HCT116 (cell line): ENCODE measurements at regions not wholly inside any gene's neighbourhood (a gene's known extent, or its start where the extent isn't known, plus 50 kb on each side); places are given as distances from the start of the nearest gene placed in this dataset.

Experiments used
- ATAC-seq: fragments of 200-7000 bp; cut with Tn5 transposase; 2 replicates; pipeline ENCODE4 v1.9.1; 2020; ENCODE audit warnings: mild to moderate bottlenecking, moderate library complexity
- BruUV-seq: library from RNA; stranded (reverse); fragments of 400-500 nt; replicated peaks from 2 replicates; lab custom pipeline; 2021; lab: Mats Ljungman, UMichigan
- CTCF ChIA-PET: fragments of 300-600 bp; sonication (Branson Sonifier 250); formaldehyde crosslinking; loops from one replicate; lab custom pipeline; 2021; ENCODE audit warnings: antibody characterized with exemption; lab: Charles Lee
- POLR2A ChIA-PET: fragments of 300-600, 350-600 bp; sonication (Branson Sonifier 250); formaldehyde crosslinking; loops from one replicate; lab custom pipeline; 2021; ENCODE audit warnings: antibody characterized with exemption; lab: Charles Lee
- RAD21 ChIA-PET, 2 experiments: fragments of 300-600 bp; sonication (Branson Sonifier 250); formaldehyde crosslinking; loops; one replicate each; lab custom pipeline; 2023; ENCODE audit warnings: low total read pairs in 2 of 2; ENCODE audit not compliant: uncharacterized antibody in 2 of 2, unreplicated experiment in 2 of 2, low non-redundant PET in 1 of 2; lab: Charles Lee
- DNase-seq: peaks from one replicate; pipeline ENCODE4 v3.0.0-alpha.2; 2010; ENCODE audit warnings: low read depth, low spot score
- H2AFZ ChIP-seq: fragments of 200-600 bp; shearing (Covaris generic), sonication (generic); 2 replicates; pipeline ENCODE4 v1.6.1; 2017; ENCODE audit warnings: low read depth, mixed run types, mixed read lengths, antibody characterized with exemption, low read length; ENCODE audit not compliant: poor library complexity, severe bottlenecking
- H3K27ac ChIP-seq: 2 replicates; pipeline ENCODE4 v1.5.1; 2012; ENCODE audit warnings: low read depth, low read length
- H3K27me3 ChIP-seq: fragments of 200-600 bp; sonication (generic); 2 replicates; pipeline ENCODE4 v1.6.1; 2016; ENCODE audit warnings: mixed run types, low read length, mixed read lengths; ENCODE audit not compliant: insufficient read depth
- H3K36me3 ChIP-seq, 2 experiments: fragments of 200-500 bp in 1 of 2; fragments of 200-600 bp in 1 of 2; sonication (Bioruptor generic) in 1 of 2; sonication (generic) in 1 of 2; 2 replicates each; pipeline versions ENCODE4 v1.5.1 to v1.6.1; 2014 to 2016; ENCODE audit warnings: low read length in 2 of 2, inconsistent platforms in 1 of 2, mixed read lengths in 1 of 2, mixed run types in 1 of 2; ENCODE audit not compliant: insufficient read depth in 2 of 2, control insufficient read depth in 1 of 2
- H3K4me1 ChIP-seq, 2 experiments: fragments of 200-600 bp in 1 of 2; sonication (generic) in 1 of 2; 2 replicates each; pipeline versions ENCODE4 v1.5.1 to v1.6.1; 2012 to 2017; ENCODE audit warnings: low read length in 2 of 2, inconsistent platforms in 1 of 2, mild to moderate bottlenecking in 1 of 2, mixed read lengths in 1 of 2, mixed run types in 1 of 2, moderate library complexity in 1 of 2; ENCODE audit not compliant: insufficient read depth in 2 of 2, control insufficient read depth in 1 of 2
- H3K4me2 ChIP-seq: fragments of 200-600 bp; sonication (generic); 2 replicates; pipeline ENCODE4 v1.6.1; 2017; ENCODE audit warnings: mixed run types, low read length, mixed read lengths
- H3K4me3 ChIP-seq, 2 experiments: fragments of 200-600 bp in 1 of 2; sonication (generic) in 1 of 2; replicated peaks in 1 of 2; 2 replicates each; pipeline ENCODE4 v1.5.1; 2011 to 2016; ENCODE audit warnings: low read length in 2 of 2, control low read depth in 1 of 2, low read depth in 1 of 2, mild to moderate bottlenecking in 1 of 2, mixed read lengths in 1 of 2, mixed run types in 1 of 2
- H3K79me2 ChIP-seq: fragments of 200-600 bp; sonication (generic); 2 replicates; pipeline ENCODE4 v1.6.1; 2017; ENCODE audit warnings: mild to moderate bottlenecking, mixed run types, low read length, moderate library complexity, mixed read lengths; ENCODE audit not compliant: insufficient read depth
- H3K9ac ChIP-seq: fragments of 200-600 bp; sonication (generic); 2 replicates; pipeline ENCODE4 v1.6.1; 2016; ENCODE audit warnings: low read length, mixed read lengths
- H3K9me2 ChIP-seq: fragments of 200-600 bp; sonication (generic), shearing (Covaris generic); 2 replicates; pipeline ENCODE4 v1.6.1; 2017; ENCODE audit warnings: mixed run types, mild to moderate bottlenecking, moderate library complexity; ENCODE audit not compliant: insufficient read depth
- H3K9me3 ChIP-seq, 2 experiments: fragments of 200-500 bp in 1 of 2; fragments of 200-600 bp in 1 of 2; sonication (Bioruptor generic) in 1 of 2; sonication (generic) in 1 of 2; 2 replicates each; pipeline ENCODE4 v1.6.1; 2014 to 2017; ENCODE audit warnings: low read length in 2 of 2, mixed read lengths in 2 of 2, inconsistent platforms in 1 of 2, low read depth in 1 of 2, mild to moderate bottlenecking in 1 of 2, mixed run types in 1 of 2, moderate library complexity in 1 of 2; ENCODE audit not compliant: control insufficient read depth in 1 of 2, insufficient read depth in 1 of 2
- H4K20me1 ChIP-seq: fragments of 200-600 bp; sonication (generic), shearing (Covaris generic); 2 replicates; pipeline ENCODE4 v1.6.1; 2017; ENCODE audit warnings: mixed run types, mild to moderate bottlenecking, moderate library complexity; ENCODE audit not compliant: insufficient read depth
- ATF3 ChIP-seq: IDR thresholded peaks from 2 replicates; pipeline ENCODE4 v1.6.1; 2012
- CBX3 ChIP-seq: IDR thresholded peaks from 2 replicates; pipeline ENCODE4 v1.6.1; 2012; ENCODE audit warnings: low read depth
- CEBPB ChIP-seq: IDR thresholded peaks from 2 replicates; pipeline ENCODE4 v1.6.1; 2012; ENCODE audit warnings: low read depth
- EGR1 ChIP-seq: IDR thresholded peaks from 2 replicates; pipeline ENCODE4 v1.6.1; 2012; ENCODE audit warnings: low read depth
- ELF1 ChIP-seq: IDR thresholded peaks from 2 replicates; pipeline ENCODE4 v1.6.1; 2012; ENCODE audit warnings: low read depth, borderline replicate concordance
- EZH2 ChIP-seq: fragments of 200-600 bp; sonication (generic); IDR thresholded peaks from 2 replicates; pipeline ENCODE4 v1.6.1; 2017; ENCODE audit warnings: antibody characterized with exemption, mixed run types
- FOSL1 ChIP-seq: IDR thresholded peaks from 2 replicates; pipeline ENCODE4 v1.6.1; 2012; ENCODE audit warnings: low read depth
- JUND ChIP-seq: IDR thresholded peaks from 2 replicates; pipeline ENCODE4 v1.6.1; 2012
- POLR2A ChIP-seq: IDR thresholded peaks from 2 replicates; pipeline ENCODE4 v1.7.0; 2011; ENCODE audit warnings: borderline replicate concordance; ENCODE audit not compliant: insufficient read depth, insufficient read length; ENCODE audit errors: extremely low read depth
- POLR2AphosphoS5 ChIP-seq: IDR thresholded peaks from 2 replicates; pipeline ENCODE4 v1.6.1; 2011; ENCODE audit warnings: mild to moderate bottlenecking, low read depth, low read length, moderate library complexity
- RAD21 ChIP-seq: IDR thresholded peaks from 2 replicates; pipeline ENCODE4 v1.6.1; 2012; ENCODE audit warnings: low read depth, mild to moderate bottlenecking
- SIN3A ChIP-seq: IDR thresholded peaks from 2 replicates; pipeline ENCODE4 v1.6.1; 2012; ENCODE audit warnings: low read depth
- SP1 ChIP-seq: IDR thresholded peaks from 2 replicates; pipeline ENCODE4 v1.6.1; 2012; ENCODE audit warnings: low read depth
- YY1 ChIP-seq: IDR thresholded peaks from 2 replicates; pipeline ENCODE4 v1.6.1; 2011; ENCODE audit warnings: low read length, low read depth, moderate library complexity, mild to moderate bottlenecking; ENCODE audit not compliant: insufficient replicate concordance; ENCODE audit errors: extremely low read depth
- ZNF274 ChIP-seq: fragments of 200-500 bp; sonication (Bioruptor generic); IDR thresholded peaks from 2 replicates; pipeline ENCODE4 v1.6.1; 2014; ENCODE audit warnings: mild to moderate bottlenecking, low read depth, low read length, inconsistent platforms
- intact Hi-C: fragments of 100-400 bp; cut with micrococcal nuclease; formaldehyde crosslinking; loops from 2 replicates; pipeline ENCODE4 v1.10.0; 2022
- TF ChIP-seq, protein P1 (sequence below): IDR thresholded peaks from 2 replicates; pipeline ENCODE4 v1.6.1; 2012
- TF ChIP-seq, protein P2 (sequence below): IDR thresholded peaks from 2 replicates; pipeline ENCODE4 v1.6.1; 2011; ENCODE audit warnings: mild to moderate bottlenecking, low read length, moderate library complexity; ENCODE audit not compliant: insufficient replicate concordance; ENCODE audit errors: extremely low read depth
- TF ChIP-seq, protein P3 (sequence below), 3 experiments: fragments of 200-600 bp in 1 of 3; sonication (generic) in 1 of 3; IDR thresholded peaks in 2 of 3; conservative IDR thresholded peaks in 1 of 3; 2 replicates each; pipeline ENCODE4 v1.5.1; 2012 to 2017; ENCODE audit warnings: low read depth in 2 of 3, low read length in 2 of 3, antibody characterized with exemption in 1 of 3, borderline replicate concordance in 1 of 3, control low read depth in 1 of 3, mild to moderate bottlenecking in 1 of 3, mixed read lengths in 1 of 3, mixed run types in 1 of 3, moderate library complexity in 1 of 3; ENCODE audit not compliant: insufficient read depth in 1 of 3

DNA sequence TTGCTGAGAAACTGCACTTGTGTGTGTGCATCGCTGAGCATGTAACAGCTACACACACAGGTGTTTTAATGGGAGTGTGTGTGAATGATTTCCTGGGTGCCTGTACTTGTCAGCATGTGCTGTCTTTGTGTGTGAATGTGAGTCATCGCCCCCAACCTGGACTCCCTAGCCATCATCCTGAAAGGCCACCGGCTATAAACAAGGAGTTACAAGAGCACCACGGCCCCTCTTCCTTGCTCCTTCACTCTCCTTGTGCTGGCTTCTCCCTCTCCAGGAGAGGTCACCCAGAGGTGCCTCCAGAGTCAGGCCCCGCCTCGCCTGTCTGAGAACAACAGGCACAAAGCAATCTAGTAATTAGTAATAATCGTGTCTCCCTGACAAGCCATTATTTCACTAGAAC, 419.2 kb downstream of the BUD13 start:
- Histone ChIP-seq H3K9ac (no peak overlapping the region), H3K27ac (no peak overlapping the region), H3K4me1 (no peaks in the 10 kb centered on the region), H4K20me1 (no peaks in the 10 kb centered on the region), H3K4me2 (no peak overlapping the region), H3K4me3 (no peak overlapping the region), H3K79me2 (no peaks in the 10 kb centered on the region), H3K27me3 (0 out of 2 replicates have a peak, but pooled peaks cover 7% of the 10 kb centered on the region), H3K9me2 (no peaks in the 10 kb centered on the region), H3K36me3 (no peaks in the 10 kb centered on the region), H2AFZ (no peak overlapping the region), H3K9me3 (no peaks in the 10 kb centered on the region)
- TF ChIP-seq POLR2A (no peak), SIN3A (no peak), CEBPB (no peak), EGR1 (no peak), POLR2AphosphoS5 (no peak), FOSL1 (no peak), RAD21 (no peak), ELF1 (no peak), SP1 (no peak), ZNF274 (no peak), CBX3 (no peak)
- TF ChIP-seq, protein P1, sequence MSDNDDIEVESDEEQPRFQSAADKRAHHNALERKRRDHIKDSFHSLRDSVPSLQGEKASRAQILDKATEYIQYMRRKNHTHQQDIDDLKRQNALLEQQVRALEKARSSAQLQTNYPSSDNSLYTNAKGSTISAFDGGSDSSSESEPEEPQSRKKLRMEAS = no peak
- ATAC-seq = no peak
- ChIA-PET RAD21 (no interaction called here), POLR2A (no interaction called here), CTCF (no interaction called here)
- BruUV-seq = no TSS peak
- intact Hi-C loops = no loop called here
- no peak for DNase-seq

DNA sequence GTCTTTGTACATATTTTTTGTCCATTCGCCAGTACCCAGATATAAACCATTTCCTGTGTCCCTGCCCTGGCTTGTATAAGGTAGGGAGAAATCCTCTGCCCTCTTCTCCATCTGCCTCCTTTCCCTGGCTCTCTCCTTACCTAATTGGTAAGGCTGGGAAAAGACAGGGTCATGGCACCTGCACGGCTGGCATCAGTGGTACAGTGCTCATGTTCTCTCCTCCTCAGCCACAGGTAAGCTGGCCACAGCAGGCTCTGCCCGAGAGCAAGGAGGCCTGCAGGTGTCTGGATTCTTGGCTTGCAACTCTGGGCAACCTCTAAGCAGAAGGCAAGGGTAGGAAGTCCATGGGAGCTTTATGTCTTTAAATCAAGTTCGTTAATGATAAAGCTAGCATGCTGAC, 419.9 kb downstream of the BUD13 start:
- CTCF ChIA-PET = no interaction called here
- intact Hi-C loops = no loop called here
- no peak for TF ChIP-seq JUND
- TF ChIP-seq CBX3 = no peak
- TF ChIP-seq, protein P2, sequence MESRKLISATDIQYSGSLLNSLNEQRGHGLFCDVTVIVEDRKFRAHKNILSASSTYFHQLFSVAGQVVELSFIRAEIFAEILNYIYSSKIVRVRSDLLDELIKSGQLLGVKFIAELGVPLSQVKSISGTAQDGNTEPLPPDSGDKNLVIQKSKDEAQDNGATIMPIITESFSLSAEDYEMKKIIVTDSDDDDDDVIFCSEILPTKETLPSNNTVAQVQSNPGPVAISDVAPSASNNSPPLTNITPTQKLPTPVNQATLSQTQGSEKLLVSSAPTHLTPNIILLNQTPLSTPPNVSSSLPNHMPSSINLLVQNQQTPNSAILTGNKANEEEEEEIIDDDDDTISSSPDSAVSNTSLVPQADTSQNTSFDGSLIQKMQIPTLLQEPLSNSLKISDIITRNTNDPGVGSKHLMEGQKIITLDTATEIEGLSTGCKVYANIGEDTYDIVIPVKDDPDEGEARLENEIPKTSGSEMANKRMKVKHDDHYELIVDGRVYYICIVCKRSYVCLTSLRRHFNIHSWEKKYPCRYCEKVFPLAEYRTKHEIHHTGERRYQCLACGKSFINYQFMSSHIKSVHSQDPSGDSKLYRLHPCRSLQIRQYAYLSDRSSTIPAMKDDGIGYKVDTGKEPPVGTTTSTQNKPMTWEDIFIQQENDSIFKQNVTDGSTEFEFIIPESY = no peak
- TF ChIP-seq ATF3 = no peak
- TF ChIP-seq EZH2 = no peak
- TF ChIP-seq, protein P1 = no peak
- no peak for TF ChIP-seq SP1
- no peak for TF ChIP-seq RAD21
- no peak for TF ChIP-seq YY1
- no peak for TF ChIP-seq CEBPB
- no peak for TF ChIP-seq SIN3A
- TF ChIP-seq, protein P3, sequence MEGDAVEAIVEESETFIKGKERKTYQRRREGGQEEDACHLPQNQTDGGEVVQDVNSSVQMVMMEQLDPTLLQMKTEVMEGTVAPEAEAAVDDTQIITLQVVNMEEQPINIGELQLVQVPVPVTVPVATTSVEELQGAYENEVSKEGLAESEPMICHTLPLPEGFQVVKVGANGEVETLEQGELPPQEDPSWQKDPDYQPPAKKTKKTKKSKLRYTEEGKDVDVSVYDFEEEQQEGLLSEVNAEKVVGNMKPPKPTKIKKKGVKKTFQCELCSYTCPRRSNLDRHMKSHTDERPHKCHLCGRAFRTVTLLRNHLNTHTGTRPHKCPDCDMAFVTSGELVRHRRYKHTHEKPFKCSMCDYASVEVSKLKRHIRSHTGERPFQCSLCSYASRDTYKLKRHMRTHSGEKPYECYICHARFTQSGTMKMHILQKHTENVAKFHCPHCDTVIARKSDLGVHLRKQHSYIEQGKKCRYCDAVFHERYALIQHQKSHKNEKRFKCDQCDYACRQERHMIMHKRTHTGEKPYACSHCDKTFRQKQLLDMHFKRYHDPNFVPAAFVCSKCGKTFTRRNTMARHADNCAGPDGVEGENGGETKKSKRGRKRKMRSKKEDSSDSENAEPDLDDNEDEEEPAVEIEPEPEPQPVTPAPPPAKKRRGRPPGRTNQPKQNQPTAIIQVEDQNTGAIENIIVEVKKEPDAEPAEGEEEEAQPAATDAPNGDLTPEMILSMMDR (IDR thresholded peaks at IDR 0.05 in 2 of 3, conservative IDR thresholded peaks at IDR 0.05 in 1 of 3; ENCODE audit: borderline replicate concordance in 1 of 3, insufficient read depth in 1 of 3, low read depth in 2 of 3, low read length in 2 of 3) = no peak

More for the DNA sequence above, 419.9 kb downstream of the BUD13 start:
- Histone ChIP-seq H3K9me2 (no peaks in the 10 kb centered on the region), H3K4me2 (no peak overlapping the region), H3K27ac (no peak overlapping the region), H4K20me1 (no peaks in the 10 kb centered on the region), H3K9ac (no peak overlapping the region), H3K27me3 (0 out of 2 replicates have a peak, but pooled peaks cover 7% of the 10 kb centered on the region), H2AFZ (no peak overlapping the region), H3K4me3 (no peak overlapping the region), H3K79me2 (no peaks in the 10 kb centered on the region), H3K9me3 (no peaks in the 10 kb centered on the region), H3K4me1 (no peaks in the 10 kb centered on the region), H3K36me3 (no peaks in the 10 kb centered on the region)
- no TSS peak for BruUV-seq
- ChIA-PET RAD21 (no interaction called here), POLR2A (no interaction called here)
- ATAC-seq = no peak
- no peak for DNase-seq
